ENCODE measurements at regions not wholly inside any gene's neighbourhood (a gene's known extent, or its start where the extent isn't known, plus 50 kb on each side); places are given as distances from the start of the nearest gene placed in this dataset.

DNA sequence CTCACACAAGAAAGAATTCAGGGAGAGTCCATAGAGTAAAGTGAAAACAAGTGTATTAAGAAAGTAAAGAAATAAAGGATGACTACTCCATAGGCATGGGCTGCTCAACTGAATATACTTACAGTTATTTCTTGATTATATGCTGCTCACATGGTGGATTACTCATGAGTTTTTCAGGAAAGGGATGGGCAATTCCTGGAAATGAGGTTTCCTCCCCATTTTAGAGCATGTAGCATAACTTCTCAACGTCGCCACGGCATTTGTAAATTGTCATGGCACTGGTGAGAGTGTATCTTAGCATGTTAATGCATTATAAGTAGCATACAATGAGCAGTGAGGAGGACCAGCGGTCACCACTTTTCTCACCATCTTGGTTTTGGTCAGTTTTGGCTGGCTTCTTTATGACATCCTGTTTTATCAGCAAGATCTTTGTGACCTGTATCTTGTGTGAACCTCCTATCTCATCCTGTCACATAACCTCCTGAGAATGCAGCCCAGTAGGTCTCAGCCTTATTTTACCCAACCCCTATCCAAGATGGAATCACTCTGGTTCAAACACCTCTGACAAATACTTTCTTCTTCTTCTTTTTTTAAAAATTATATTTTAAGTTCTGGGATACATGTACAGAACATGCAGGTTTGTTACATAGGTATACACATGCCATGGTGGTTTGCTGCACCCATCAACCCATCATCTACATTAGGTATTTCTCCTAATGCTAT is 849.7 kb downstream of the TBL1XR1 start:
- H2AFZ ChIP-seq, result no peak overlapping the region
- no peaks in the 10 kb centered on the region for H3K27me3 ChIP-seq (ENCODE audit: insufficient read depth, low read depth)
- H3K27ac ChIP-seq, result no peak overlapping the region
- no peaks in the 10 kb centered on the region for H4K20me1 ChIP-seq (ENCODE audit: insufficient read depth)
- ChIA-PET CTCF (no interaction called here), POLR2A (ENCODE audit: unreplicated experiment) (no interaction called here)
- intact Hi-C loops (cut with micrococcal nuclease; ENCODE audit: unreplicated experiment), result no loop called here
- H3F3A ChIP-seq (ENCODE audit: insufficient read depth, low read depth), result no peaks in the 10 kb centered on the region
- no peak for TF ChIP-seq EZH2 (IDR thresholded peaks at IDR 0.05; ENCODE audit: low read depth)
- TF ChIP-seq, protein P1, sequence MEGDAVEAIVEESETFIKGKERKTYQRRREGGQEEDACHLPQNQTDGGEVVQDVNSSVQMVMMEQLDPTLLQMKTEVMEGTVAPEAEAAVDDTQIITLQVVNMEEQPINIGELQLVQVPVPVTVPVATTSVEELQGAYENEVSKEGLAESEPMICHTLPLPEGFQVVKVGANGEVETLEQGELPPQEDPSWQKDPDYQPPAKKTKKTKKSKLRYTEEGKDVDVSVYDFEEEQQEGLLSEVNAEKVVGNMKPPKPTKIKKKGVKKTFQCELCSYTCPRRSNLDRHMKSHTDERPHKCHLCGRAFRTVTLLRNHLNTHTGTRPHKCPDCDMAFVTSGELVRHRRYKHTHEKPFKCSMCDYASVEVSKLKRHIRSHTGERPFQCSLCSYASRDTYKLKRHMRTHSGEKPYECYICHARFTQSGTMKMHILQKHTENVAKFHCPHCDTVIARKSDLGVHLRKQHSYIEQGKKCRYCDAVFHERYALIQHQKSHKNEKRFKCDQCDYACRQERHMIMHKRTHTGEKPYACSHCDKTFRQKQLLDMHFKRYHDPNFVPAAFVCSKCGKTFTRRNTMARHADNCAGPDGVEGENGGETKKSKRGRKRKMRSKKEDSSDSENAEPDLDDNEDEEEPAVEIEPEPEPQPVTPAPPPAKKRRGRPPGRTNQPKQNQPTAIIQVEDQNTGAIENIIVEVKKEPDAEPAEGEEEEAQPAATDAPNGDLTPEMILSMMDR (conservative IDR thresholded peaks at IDR 0.05), result no peak
- H3K36me3 ChIP-seq (ENCODE audit: low read depth), result no peaks in the 10 kb centered on the region
- BruUV-seq (replicated peaks), result no TSS peak
- H3K4me3 ChIP-seq, result no peak overlapping the region
- H3K9me2 ChIP-seq (ENCODE audit: insufficient read depth), result no peaks in the 10 kb centered on the region
- no peak for DNase-seq
- no peaks in the 10 kb centered on the region; the same call in 1 of the 2 replicates for H3K4me1 ChIP-seq (replicated peaks; ENCODE audit: insufficient read depth)
- H3K9me3 ChIP-seq (ENCODE audit: insufficient read depth, low read depth), result no peaks in the 10 kb centered on the region
- no peaks in the 10 kb centered on the region for H3K79me2 ChIP-seq (ENCODE audit: low read depth)
- H3K4me2 ChIP-seq, result no peak overlapping the region

- Histone ChIP-seq H3K36me3 (ENCODE audit: low read depth) (no peaks in the 10 kb centered on the region), H3K4me1 (replicated peaks; ENCODE audit: insufficient read depth) (no peaks in the 10 kb centered on the region), H3K4me3 (no peak overlapping the region), H3K9me3 (ENCODE audit: insufficient read depth, low read depth) (no peaks in the 10 kb centered on the region), H4K20me1 (ENCODE audit: insufficient read depth) (no peaks in the 10 kb centered on the region), H3K27me3 (ENCODE audit: insufficient read depth, low read depth) (no peaks in the 10 kb centered on the region), H2AFZ (no peak overlapping the region), H3K79me2 (ENCODE audit: low read depth) (no peaks in the 10 kb centered on the region), H3K4me2 (no peak overlapping the region), H3F3A (ENCODE audit: insufficient read depth, low read depth) (no peaks in the 10 kb centered on the region), H3K9me2 (ENCODE audit: insufficient read depth) (no peaks in the 10 kb centered on the region), H3K27ac (no peak overlapping the region)
- intact Hi-C loops (cut with micrococcal nuclease; ENCODE audit: unreplicated experiment), result no loop called here
- no peak for DNase-seq
- ChIA-PET CTCF (no interaction called here), POLR2A (ENCODE audit: unreplicated experiment) (interaction anchor here (0.6 kb wide), 1 partner anchor 192 kb away, joined by 4 read pairs; no protein-coding TSS in a partner anchor)
- BruUV-seq (replicated peaks), result no TSS peak
- TF ChIP-seq EZH2 (IDR thresholded peaks at IDR 0.05; ENCODE audit: low read depth), result no peak
- TF ChIP-seq, protein P1 (conservative IDR thresholded peaks at IDR 0.05), result no peak
Measured at GRCh38 chr3:176341963-176342362, 855.3 kb downstream of the TBL1XR1 start.

DNA sequence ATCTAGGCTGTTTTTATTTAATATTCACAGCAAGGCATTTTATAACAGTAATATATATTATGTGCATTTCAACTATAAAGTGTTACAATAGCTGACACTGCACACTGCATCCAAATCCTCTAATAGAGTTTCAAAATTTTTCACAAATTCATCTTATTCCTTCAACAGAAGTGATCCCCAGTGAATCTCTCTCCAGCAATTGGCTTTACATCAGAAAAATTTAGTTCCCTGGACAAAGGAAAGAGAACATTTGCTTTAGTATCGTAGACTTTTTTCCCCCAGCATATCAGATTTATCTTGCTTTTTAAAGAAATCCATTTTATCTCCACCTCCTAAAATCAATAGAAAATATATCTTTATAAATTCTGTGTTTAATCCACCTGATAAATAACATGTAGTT is 868.6 kb downstream of the TBL1XR1 start:
- no peak overlapping the region for H2AFZ ChIP-seq
- no peaks in the 10 kb centered on the region for H3K36me3 ChIP-seq (ENCODE audit: low read depth)
- H3K27me3 ChIP-seq (ENCODE audit: insufficient read depth, low read depth), result no peaks in the 10 kb centered on the region
- BruUV-seq (replicated peaks), result no TSS peak
- no peaks in the 10 kb centered on the region for H3K79me2 ChIP-seq (ENCODE audit: low read depth)
- H3K9me3 ChIP-seq (ENCODE audit: insufficient read depth, low read depth), result no peaks in the 10 kb centered on the region
- no peaks in the 10 kb centered on the region for H3K4me1 ChIP-seq (replicated peaks; ENCODE audit: insufficient read depth)
- no peak for DNase-seq
- no peaks in the 10 kb centered on the region for H3F3A ChIP-seq (ENCODE audit: insufficient read depth, low read depth)
- intact Hi-C loops (cut with micrococcal nuclease; ENCODE audit: unreplicated experiment), result no loop called here
- H4K20me1 ChIP-seq (ENCODE audit: insufficient read depth), result no peaks in the 10 kb centered on the region
- no peak overlapping the region for H3K4me2 ChIP-seq
- no peak overlapping the region for H3K4me3 ChIP-seq
- ChIA-PET CTCF (no interaction called here), POLR2A (ENCODE audit: unreplicated experiment) (no interaction called here)
- TF ChIP-seq, protein P1 (conservative IDR thresholded peaks at IDR 0.05), result no peak
- no peak for TF ChIP-seq EZH2 (IDR thresholded peaks at IDR 0.05; ENCODE audit: low read depth)
- H3K27ac ChIP-seq, result no peak overlapping the region
- 0 out of 2 replicates have a peak, but pooled peaks cover 4% of the 10 kb centered on the region for H3K9me2 ChIP-seq (ENCODE audit: insufficient read depth)

Measured in PC-9 (cell line).